Cerebellar cortex (tissue), 1 donor: ENCODE measurements at regions not wholly inside any gene's neighbourhood (a gene's known extent, or its start where the extent isn't known, plus 50 kb on each side); places are given as distances from the start of the nearest gene placed in this dataset.

ENCODE experiments used
- DNase-seq: peaks from one replicate; pipeline ENCODE4 v3.0.0-alpha.2; 2015; ENCODE audit warnings: low spot score

- DNase-seq = no peak
These were observed 370.7 kb downstream of the INSC start for GRCh38 chr11:15485432-15485831.

GRCh38 chr11:15489281-15489680 lies 374.6 kb downstream of the INSC start:
- DNase-seq = no peak

- DNase-seq = no peak
These were observed 375.8 kb downstream of the INSC start for GRCh38 chr11:15490535-15490934.

GRCh38 chr11:15493066-15493465 lies 378.3 kb downstream of the INSC start:
- DNase-seq = no peak

- DNase-seq = no peak
These were observed 379.3 kb downstream of the INSC start for GRCh38 chr11:15493921-15494620.

GRCh38 chr11:15494740-15495139 lies 380.0 kb downstream of the INSC start:
- no peak for DNase-seq

- no peak for DNase-seq
These were observed 380.7 kb downstream of the INSC start for GRCh38 chr11:15495462-15495861.

GRCh38 chr11:15497366-15497765 lies 382.6 kb downstream of the INSC start:
- no peak for DNase-seq

- no peak for DNase-seq
These were observed 385.0 kb downstream of the INSC start for GRCh38 chr11:15499674-15500073.

GRCh38 chr11:15500643-15501042 lies 385.9 kb downstream of the INSC start:
- no peak for DNase-seq

- DNase-seq = no peak
These were observed 386.8 kb downstream of the INSC start for GRCh38 chr11:15501566-15501965.

GRCh38 chr11:15505155-15505554 lies 390.4 kb downstream of the INSC start:
- no peak for DNase-seq

- no peak for DNase-seq
These were observed 392.9 kb downstream of the INSC start for GRCh38 chr11:15507592-15507991.

GRCh38 chr11:15509082-15509481 lies 394.4 kb downstream of the INSC start:
- no peak for DNase-seq

- DNase-seq = no peak
These were observed 404.5 kb downstream of the INSC start for GRCh38 chr11:15519124-15519791.

GRCh38 chr11:15519911-15520310 lies 405.2 kb downstream of the INSC start:
- DNase-seq = no peak

- DNase-seq = no peak
These were observed 408.8 kb downstream of the INSC start for GRCh38 chr11:15523543-15523942.

GRCh38 chr11:15525582-15525981 lies 410.9 kb downstream of the INSC start:
- no peak for DNase-seq

GRCh38 chr11:15526032-15526431 lies 411.3 kb downstream of the INSC start:
- DNase-seq = no peak

- DNase-seq = no peak
These were observed 412.2 kb downstream of the INSC start for GRCh38 chr11:15526859-15527450.

GRCh38 chr11:15532432-15532831 lies 417.7 kb downstream of the INSC start:
- DNase-seq = no peak

- no peak for DNase-seq
These were observed 419.5 kb downstream of the INSC start for GRCh38 chr11:15534266-15534665.

GRCh38 chr11:15535414-15535813 lies 420.7 kb downstream of the INSC start:
- no peak for DNase-seq
